Osteocyte (in vitro differentiated cells): ENCODE measurements at regions not wholly inside any gene's neighbourhood (a gene's known extent, or its start where the extent isn't known, plus 50 kb on each side); places are given as distances from the start of the nearest gene placed in this dataset.

Experiments used
- DNase-seq: peaks from one replicate; pipeline ENCODE4 v3.0.0; 2021; ENCODE audit warnings: mixed read lengths; ENCODE audit not compliant: unreplicated experiment; ENCODE audit errors: extremely low spot score
- H3K27ac Mint-ChIP-seq: one replicate; pipeline ENCODE4 v1.8.0; 2021; ENCODE audit warnings: mild to moderate bottlenecking, mixed read lengths; ENCODE audit not compliant: unreplicated experiment
- H3K27me3 Mint-ChIP-seq: one replicate; pipeline ENCODE4 v1.8.0; 2021; ENCODE audit warnings: mixed read lengths; ENCODE audit not compliant: unreplicated experiment
- H3K36me3 Mint-ChIP-seq: one replicate; pipeline ENCODE4 v1.8.0; 2021; ENCODE audit warnings: mixed read lengths; ENCODE audit not compliant: unreplicated experiment
- H3K4me1 Mint-ChIP-seq: one replicate; pipeline ENCODE4 v1.8.0; 2021; ENCODE audit warnings: mixed read lengths; ENCODE audit not compliant: unreplicated experiment
- H3K4me3 Mint-ChIP-seq: one replicate; pipeline ENCODE4 v1.8.0; 2021; ENCODE audit warnings: mild to moderate bottlenecking, moderate library complexity, mixed read lengths; ENCODE audit not compliant: unreplicated experiment
- H3K9me3 Mint-ChIP-seq: one replicate; pipeline ENCODE4 v1.8.0; 2021; ENCODE audit warnings: mixed read lengths; ENCODE audit not compliant: unreplicated experiment
- TF ChIP-seq, protein P1 (sequence below): fragments of 200-600 bp; sonication (generic); IDR thresholded peaks from 2 replicates; pipeline ENCODE4 v1.5.0; 2021; ENCODE audit warnings: antibody characterized with exemption, mild to moderate bottlenecking, moderate library complexity

DNA sequence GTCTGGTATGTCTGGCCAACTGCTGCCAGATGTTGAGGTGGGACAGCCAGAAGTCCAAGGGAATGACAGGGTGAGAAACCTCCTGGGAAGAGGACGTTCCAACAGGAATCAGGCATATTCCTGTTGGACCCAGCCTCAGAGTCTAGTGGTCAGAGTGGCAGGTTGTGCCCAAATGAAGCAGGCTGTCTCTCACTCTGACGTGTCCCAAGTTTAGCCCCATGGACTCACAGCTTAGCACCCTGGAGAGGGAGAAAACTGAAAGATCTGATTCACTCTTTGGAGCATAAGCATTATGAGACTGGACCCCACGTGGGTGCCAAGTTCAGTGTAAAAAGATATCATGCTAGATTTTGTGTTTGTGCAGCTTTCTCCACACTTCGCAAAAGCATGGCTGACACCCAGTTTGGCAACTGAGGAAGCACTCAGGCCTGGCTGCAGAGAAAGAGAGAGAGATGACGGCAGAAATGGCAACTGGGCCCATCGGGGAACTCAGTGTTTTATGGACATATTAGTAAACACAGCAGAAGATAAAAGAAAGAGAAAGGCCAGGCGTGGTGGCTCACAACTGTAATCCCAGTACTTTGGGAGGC, 88.2 kb upstream of the LMCD1 start:
- Mint-ChIP-seq H3K27me3 (no peaks in the 10 kb centered on the region), H3K4me3 (no peak overlapping the region), H3K27ac (no peak overlapping the region), H3K36me3 (no peaks in the 10 kb centered on the region), H3K9me3 (no peaks in the 10 kb centered on the region), H3K4me1 (peaks cover 4% of the 10 kb centered on the region)
- DNase-seq, result no peak
- TF ChIP-seq, protein P1, sequence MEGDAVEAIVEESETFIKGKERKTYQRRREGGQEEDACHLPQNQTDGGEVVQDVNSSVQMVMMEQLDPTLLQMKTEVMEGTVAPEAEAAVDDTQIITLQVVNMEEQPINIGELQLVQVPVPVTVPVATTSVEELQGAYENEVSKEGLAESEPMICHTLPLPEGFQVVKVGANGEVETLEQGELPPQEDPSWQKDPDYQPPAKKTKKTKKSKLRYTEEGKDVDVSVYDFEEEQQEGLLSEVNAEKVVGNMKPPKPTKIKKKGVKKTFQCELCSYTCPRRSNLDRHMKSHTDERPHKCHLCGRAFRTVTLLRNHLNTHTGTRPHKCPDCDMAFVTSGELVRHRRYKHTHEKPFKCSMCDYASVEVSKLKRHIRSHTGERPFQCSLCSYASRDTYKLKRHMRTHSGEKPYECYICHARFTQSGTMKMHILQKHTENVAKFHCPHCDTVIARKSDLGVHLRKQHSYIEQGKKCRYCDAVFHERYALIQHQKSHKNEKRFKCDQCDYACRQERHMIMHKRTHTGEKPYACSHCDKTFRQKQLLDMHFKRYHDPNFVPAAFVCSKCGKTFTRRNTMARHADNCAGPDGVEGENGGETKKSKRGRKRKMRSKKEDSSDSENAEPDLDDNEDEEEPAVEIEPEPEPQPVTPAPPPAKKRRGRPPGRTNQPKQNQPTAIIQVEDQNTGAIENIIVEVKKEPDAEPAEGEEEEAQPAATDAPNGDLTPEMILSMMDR, result no peak

DNA sequence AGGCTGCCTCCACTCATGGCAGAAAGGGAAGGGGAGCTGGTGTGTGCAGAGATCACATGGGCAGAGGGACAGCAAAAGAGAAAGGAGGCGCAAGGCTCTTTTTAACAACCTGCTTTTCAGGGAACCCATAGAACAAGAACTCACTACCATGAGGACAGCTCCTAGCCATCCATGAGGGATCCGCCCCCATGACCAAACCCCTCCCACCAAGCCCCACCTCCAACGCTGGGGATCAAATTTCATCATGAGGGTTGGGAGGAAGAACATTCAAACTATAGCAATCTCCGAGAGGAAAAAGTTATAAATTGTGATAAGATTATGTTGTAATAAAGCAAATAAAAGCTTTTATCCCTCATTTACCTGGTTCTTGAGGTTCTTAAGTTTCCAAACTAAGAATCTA, 84.7 kb upstream of the LMCD1 start:
- Mint-ChIP-seq H3K27ac (no peak overlapping the region), H3K4me1 (peaks cover 6% of the 10 kb centered on the region), H3K4me3 (no peak overlapping the region), H3K27me3 (no peaks in the 10 kb centered on the region), H3K9me3 (no peaks in the 10 kb centered on the region), H3K36me3 (no peaks in the 10 kb centered on the region)
- no peak for DNase-seq
- TF ChIP-seq, protein P1, result no peak

DNA sequence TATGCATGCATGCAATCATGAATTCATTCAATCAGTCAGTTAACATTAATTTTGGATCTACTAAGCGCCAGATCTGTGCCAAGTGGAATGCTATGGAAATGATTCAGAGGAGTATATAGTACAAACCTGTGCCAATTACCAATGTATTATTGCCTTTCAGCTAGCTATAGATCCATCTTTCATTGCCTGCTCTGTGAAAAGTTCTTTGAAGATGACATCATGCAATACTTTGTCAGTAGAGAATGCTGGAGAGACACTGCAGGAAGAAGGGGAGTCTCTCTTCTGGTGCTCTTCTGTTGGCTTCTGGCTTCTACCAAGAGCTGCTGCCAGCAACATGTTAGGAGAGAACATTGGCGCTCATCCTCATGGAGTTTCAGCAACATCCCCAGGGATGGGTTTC, 81.0 kb upstream of the LMCD1 start:
- no peak for DNase-seq
- H3K27ac Mint-ChIP-seq, result no peak overlapping the region

DNA sequence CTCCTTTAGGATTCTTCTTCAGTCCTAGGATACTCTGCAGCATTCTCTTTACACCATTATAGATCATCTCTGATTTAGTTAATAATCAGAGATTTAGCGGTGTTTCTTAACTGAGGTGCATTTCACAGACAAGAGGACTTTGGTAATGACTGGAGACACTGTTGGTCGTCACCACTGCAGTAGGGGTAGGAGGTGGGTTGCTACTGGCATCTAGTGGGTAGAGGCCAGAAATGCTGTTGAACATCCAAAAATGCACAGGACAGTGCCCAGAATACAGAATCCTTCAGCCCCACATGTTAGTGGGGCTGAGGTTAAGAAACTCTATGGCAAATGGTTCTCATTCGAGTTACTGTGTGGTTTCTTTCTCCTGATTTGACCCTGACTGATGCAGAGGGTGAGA, 80.4 kb upstream of the LMCD1 start:
- Mint-ChIP-seq H3K36me3 (peaks cover 5% of the 10 kb centered on the region), H3K4me3 (no peak overlapping the region), H3K9me3 (no peaks in the 10 kb centered on the region), H3K27me3 (no peaks in the 10 kb centered on the region), H3K4me1 (peaks cover 6% of the 10 kb centered on the region), H3K27ac (no peak overlapping the region)
- DNase-seq, result no peak
- TF ChIP-seq, protein P1, result peak; percentile 34

More for the DNA sequence above, 81.0 kb upstream of the LMCD1 start:
- TF ChIP-seq, protein P1, result no peak
- Mint-ChIP-seq H3K4me1 (peaks cover 6% of the 10 kb centered on the region), H3K9me3 (no peaks in the 10 kb centered on the region), H3K27me3 (no peaks in the 10 kb centered on the region), H3K36me3 (peaks cover 5% of the 10 kb centered on the region), H3K4me3 (no peak overlapping the region)

DNA sequence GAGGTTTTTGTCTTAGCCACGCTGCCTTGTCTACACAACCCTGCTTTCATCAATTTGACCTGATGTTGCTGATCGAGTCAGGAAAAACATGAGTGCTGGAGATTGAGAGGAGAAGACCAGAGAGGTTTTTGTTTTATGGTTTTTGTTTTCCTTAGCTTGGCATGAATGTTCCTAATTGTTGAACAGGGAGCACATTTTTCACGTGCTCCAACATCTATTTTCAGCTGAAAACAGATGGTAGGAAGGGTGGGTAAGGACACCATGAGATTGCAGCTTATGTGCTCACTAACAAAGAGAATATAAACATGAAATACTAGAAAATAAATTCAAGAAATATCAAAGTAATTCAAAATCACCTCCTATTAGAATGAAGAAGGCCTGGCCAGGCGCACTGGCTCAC, 79.9 kb upstream of the LMCD1 start:
- Mint-ChIP-seq H3K27me3 (no peaks in the 10 kb centered on the region), H3K27ac (no peak overlapping the region)

More for the DNA sequence above, 79.9 kb upstream of the LMCD1 start:
- peaks cover 5% of the 10 kb centered on the region for H3K36me3 Mint-ChIP-seq
- no peaks in the 10 kb centered on the region for H3K9me3 Mint-ChIP-seq
- H3K4me3 Mint-ChIP-seq, result no peak overlapping the region
- peaks cover 6% of the 10 kb centered on the region for H3K4me1 Mint-ChIP-seq
- DNase-seq, result no peak
- TF ChIP-seq, protein P1, result no peak
